AG09309 (cell line): ENCODE measurements at regions not wholly inside any gene's neighbourhood (a gene's known extent, or its start where the extent isn't known, plus 50 kb on each side); places are given as distances from the start of the nearest gene placed in this dataset.

Experiments used
- DNase-seq: peaks from one replicate; pipeline ENCODE4 v3.0.0-alpha.2; 2010; ENCODE audit warnings: low read depth
- H3K4me3 ChIP-seq: 2 replicates; pipeline ENCODE4 v1.5.1; 2011; ENCODE audit warnings: mild to moderate bottlenecking, low read depth, low read length, moderate library complexity; ENCODE audit not compliant: control insufficient read depth
- TF ChIP-seq, protein P1 (sequence below): IDR thresholded peaks from 2 replicates; pipeline ENCODE4 v1.5.1; 2011; ENCODE audit warnings: mild to moderate bottlenecking, low read depth, low read length, inconsistent platforms; ENCODE audit not compliant: insufficient read depth, control insufficient read depth; ENCODE audit errors: missing control alignments

GRCh38 chr21:43262427-43262826 is 93.6 kb downstream of the CRYAA start:
- TF ChIP-seq, protein P1, sequence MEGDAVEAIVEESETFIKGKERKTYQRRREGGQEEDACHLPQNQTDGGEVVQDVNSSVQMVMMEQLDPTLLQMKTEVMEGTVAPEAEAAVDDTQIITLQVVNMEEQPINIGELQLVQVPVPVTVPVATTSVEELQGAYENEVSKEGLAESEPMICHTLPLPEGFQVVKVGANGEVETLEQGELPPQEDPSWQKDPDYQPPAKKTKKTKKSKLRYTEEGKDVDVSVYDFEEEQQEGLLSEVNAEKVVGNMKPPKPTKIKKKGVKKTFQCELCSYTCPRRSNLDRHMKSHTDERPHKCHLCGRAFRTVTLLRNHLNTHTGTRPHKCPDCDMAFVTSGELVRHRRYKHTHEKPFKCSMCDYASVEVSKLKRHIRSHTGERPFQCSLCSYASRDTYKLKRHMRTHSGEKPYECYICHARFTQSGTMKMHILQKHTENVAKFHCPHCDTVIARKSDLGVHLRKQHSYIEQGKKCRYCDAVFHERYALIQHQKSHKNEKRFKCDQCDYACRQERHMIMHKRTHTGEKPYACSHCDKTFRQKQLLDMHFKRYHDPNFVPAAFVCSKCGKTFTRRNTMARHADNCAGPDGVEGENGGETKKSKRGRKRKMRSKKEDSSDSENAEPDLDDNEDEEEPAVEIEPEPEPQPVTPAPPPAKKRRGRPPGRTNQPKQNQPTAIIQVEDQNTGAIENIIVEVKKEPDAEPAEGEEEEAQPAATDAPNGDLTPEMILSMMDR: no peak
- no peak for DNase-seq
- H3K4me3 ChIP-seq: no peak overlapping the region
